ENCODE measurements at regions not wholly inside any gene's neighbourhood (a gene's known extent, or its start where the extent isn't known, plus 50 kb on each side); places are given as distances from the start of the nearest gene placed in this dataset.

DNA sequence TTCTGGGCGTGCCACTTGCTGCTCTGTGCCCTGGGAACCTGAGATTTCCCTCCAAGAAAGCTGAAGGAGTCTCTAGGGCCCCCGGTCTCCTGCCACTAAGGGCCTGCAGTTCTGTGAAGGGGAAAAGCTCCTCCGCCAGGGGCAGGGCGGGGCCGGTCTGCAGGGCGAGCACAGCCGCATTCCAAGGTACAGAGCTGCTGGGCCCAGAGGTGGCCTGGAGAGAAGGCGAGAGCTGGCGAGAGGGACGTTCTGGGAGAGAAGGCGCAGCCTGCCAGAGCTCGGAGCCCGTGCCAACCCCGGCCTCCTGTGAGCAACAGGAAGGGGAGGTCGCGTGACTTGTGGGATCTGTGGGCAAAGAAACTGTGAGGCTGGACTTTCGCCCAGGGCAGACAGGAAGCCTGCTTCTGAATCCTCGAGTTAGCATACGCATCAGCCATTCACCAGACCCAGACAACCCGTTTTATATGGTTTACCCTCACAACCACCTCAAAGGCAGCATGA lies 500.4 kb downstream of the SHQ1 start:
- no peak overlapping the region for H4K5ac ChIP-seq (ENCODE audit: insufficient read length, low read depth, low read length)
- H2BK15ac ChIP-seq (ENCODE audit: low read depth, low read length) = no peak overlapping the region
- H3K4ac ChIP-seq (ENCODE audit: low read depth, low read length) = no peak overlapping the region
- no peaks in the 10 kb centered on the region for H4K20me1 ChIP-seq (ENCODE audit: control insufficient read depth, insufficient read depth, insufficient read length)
- no peak overlapping the region for H2BK5ac ChIP-seq (ENCODE audit: insufficient read length, low read length)
- peak; percentile 78 for DNase-seq
- H3K36me3 Mint-ChIP-seq (ENCODE audit: insufficient read depth in 1 of 3, low read depth in 3 of 3) = no peaks in the 10 kb centered on the region
- H3K4me3 Mint-ChIP-seq = no peak overlapping the region
- no peak overlapping the region for H3K18ac ChIP-seq (ENCODE audit: insufficient read length, low read depth, low read length)
- H3K9ac ChIP-seq (ENCODE audit: extremely low read depth, insufficient read length, low read length) = no peak overlapping the region
- H2BK12ac ChIP-seq (ENCODE audit: insufficient read length, low read depth, low read length) = no peak overlapping the region
- H3K4me2 ChIP-seq (ENCODE audit: insufficient read depth, insufficient read length, low read length) = no peak overlapping the region
- H3K27me3 Mint-ChIP-seq (ENCODE audit: low read depth) = peaks cover 3% of the 10 kb centered on the region; the same call in 1 of the 2 replicates
- no peak overlapping the region for H2BK20ac ChIP-seq (ENCODE audit: low read depth, low read length, poor library complexity, severe bottlenecking)
- no peak overlapping the region for H2BK120ac ChIP-seq (ENCODE audit: low read depth, low read length, poor library complexity, severe bottlenecking)
- H3K9me3 Mint-ChIP-seq = no peaks in the 10 kb centered on the region; a peak in 1 of 5 replicates
- H3K23me2 ChIP-seq (ENCODE audit: insufficient read length, low read depth, low read length, poor library complexity, severe bottlenecking) = no peaks in the 10 kb centered on the region
- H2AK5ac ChIP-seq (ENCODE audit: insufficient read length, low read length) = no peak overlapping the region
- H2AFZ ChIP-seq (ENCODE audit: low read length) = no peak overlapping the region
- no peak overlapping the region for H3K27ac ChIP-seq (ENCODE audit: insufficient read length, low read depth, low read length)
- WGBS (ENCODE audit: extremely low coverage, insufficient read length, low lambda C conversion rate) = no CpG with 5 or more reads among the region's 20 CpGs
- H3K14ac ChIP-seq (ENCODE audit: insufficient read depth, low read length) = no peak overlapping the region
- H3K4me1 ChIP-seq (ENCODE audit: insufficient read depth, low read length) = no peaks in the 10 kb centered on the region
- H3T11ph ChIP-seq (ENCODE audit: low read length) = no peak overlapping the region
- no peaks in the 10 kb centered on the region for H3K27me3 ChIP-seq (ENCODE audit: insufficient read depth, low read length)
- no peak overlapping the region for H4K91ac ChIP-seq (ENCODE audit: insufficient read length, low read depth, low read length)
- H3K27ac Mint-ChIP-seq = no peak overlapping the region
- H3K23ac ChIP-seq (ENCODE audit: insufficient read length, low read depth, low read length) = no peak overlapping the region
- H3K79me2 ChIP-seq (ENCODE audit: insufficient read depth, low read length) = no peaks in the 10 kb centered on the region
- H4K8ac ChIP-seq (replicated peaks; ENCODE audit: insufficient read length, low read depth, low read length) = no peak overlapping the region
- no peaks in the 10 kb centered on the region for H3K9me3 ChIP-seq (ENCODE audit: control insufficient read depth, low read depth, low read length)
- H3K56ac ChIP-seq (ENCODE audit: insufficient read length, low read depth, low read length) = no peak overlapping the region
- H3K4me1 Mint-ChIP-seq = peaks cover 13 to 16% of the 10 kb centered on the region in 2 experiments
- TF ChIP-seq, protein P1, sequence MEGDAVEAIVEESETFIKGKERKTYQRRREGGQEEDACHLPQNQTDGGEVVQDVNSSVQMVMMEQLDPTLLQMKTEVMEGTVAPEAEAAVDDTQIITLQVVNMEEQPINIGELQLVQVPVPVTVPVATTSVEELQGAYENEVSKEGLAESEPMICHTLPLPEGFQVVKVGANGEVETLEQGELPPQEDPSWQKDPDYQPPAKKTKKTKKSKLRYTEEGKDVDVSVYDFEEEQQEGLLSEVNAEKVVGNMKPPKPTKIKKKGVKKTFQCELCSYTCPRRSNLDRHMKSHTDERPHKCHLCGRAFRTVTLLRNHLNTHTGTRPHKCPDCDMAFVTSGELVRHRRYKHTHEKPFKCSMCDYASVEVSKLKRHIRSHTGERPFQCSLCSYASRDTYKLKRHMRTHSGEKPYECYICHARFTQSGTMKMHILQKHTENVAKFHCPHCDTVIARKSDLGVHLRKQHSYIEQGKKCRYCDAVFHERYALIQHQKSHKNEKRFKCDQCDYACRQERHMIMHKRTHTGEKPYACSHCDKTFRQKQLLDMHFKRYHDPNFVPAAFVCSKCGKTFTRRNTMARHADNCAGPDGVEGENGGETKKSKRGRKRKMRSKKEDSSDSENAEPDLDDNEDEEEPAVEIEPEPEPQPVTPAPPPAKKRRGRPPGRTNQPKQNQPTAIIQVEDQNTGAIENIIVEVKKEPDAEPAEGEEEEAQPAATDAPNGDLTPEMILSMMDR (conservative IDR thresholded peaks at IDR 0.05) = peak; percentile 30; the same call in 2 of the 3 replicates
- no peaks in the 10 kb centered on the region for H3K79me1 ChIP-seq (ENCODE audit: insufficient read depth, low read depth, low read length, poor library complexity, severe bottlenecking)

Measured in H9 (cell line).